HG03457 (cell line): ENCODE measurements at regions not wholly inside any gene's neighbourhood (a gene's known extent, or its start where the extent isn't known, plus 50 kb on each side); places are given as distances from the start of the nearest gene placed in this dataset.

Experiments
- ATAC-seq: cut with Tn5 transposase; IDR thresholded peaks from one replicate; pipeline ENCODE4 v1.9.1; 2021; ENCODE audit warnings: moderate number of reproducible peaks; ENCODE audit not compliant: unreplicated experiment

- no peak for ATAC-seq
Observed at GRCh38 chr4:75122424-75123014, 189.6 kb downstream of the PARM1 start.

GRCh38 chr4:75118739-75119138, 185.8 kb downstream of the PARM1 start:
- no peak for ATAC-seq

GRCh38 chr4:75110061-75110460, 177.1 kb downstream of the PARM1 start:
- no peak for ATAC-seq

- no peak for ATAC-seq
Observed at GRCh38 chr4:75107755-75108612, 175.1 kb downstream of the PARM1 start.

- ATAC-seq = no peak
Observed at GRCh38 chr4:75102787-75103085, 169.8 kb downstream of the PARM1 start.

GRCh38 chr4:75101906-75102786, 169.2 kb downstream of the PARM1 start:
- no peak for ATAC-seq
